ENCODE measurements at regions not wholly inside any gene's neighbourhood (a gene's known extent, or its start where the extent isn't known, plus 50 kb on each side); places are given as distances from the start of the nearest gene placed in this dataset.
"Not testable (repeated sequence)": the region's sequence is repeated elsewhere in the genome, so short reads cannot be mapped to it uniquely, and the experiment has no call there.

- Histone ChIP-seq H3K27ac (ENCODE audit: poor library complexity, severe bottlenecking) (no peak overlapping the region), H3K4me1 (ENCODE audit: insufficient read depth, poor library complexity, severe bottlenecking) (peaks cover 10% of the 10 kb centered on the region), H3K9me3 (ENCODE audit: severe bottlenecking) (no peaks in the 10 kb centered on the region), H3K4me3 (ENCODE audit: severe bottlenecking) (no peak overlapping the region), H3K36me3 (ENCODE audit: low read depth) (no peaks in the 10 kb centered on the region), H3K27me3 (ENCODE audit: insufficient read depth, poor library complexity, severe bottlenecking) (no peaks in the 10 kb centered on the region)
- ATAC-seq (ENCODE audit: low read depth): no peak
- no peak for TF ChIP-seq CTCF (IDR thresholded peaks at IDR 0.05; ENCODE audit: poor library complexity, severe bottlenecking)
- DNase-seq (ENCODE audit: low spot score): no peak
Observed at GRCh38 chr6:90361174-90361573, 64.5 kb upstream of the BACH2 start.

GRCh38 chr6:90358036-90358770 lies 61.6 kb upstream of the BACH2 start:
- peak overlapping the region; percentile 25 for H3K27ac ChIP-seq (ENCODE audit: poor library complexity, severe bottlenecking)
- not testable (repeated sequence) for H3K27me3 ChIP-seq (ENCODE audit: insufficient read depth, poor library complexity, severe bottlenecking); H3K4me1 ChIP-seq (ENCODE audit: insufficient read depth, poor library complexity, severe bottlenecking); H3K36me3 ChIP-seq (ENCODE audit: low read depth); H3K4me3 ChIP-seq (ENCODE audit: severe bottlenecking); H3K9me3 ChIP-seq (ENCODE audit: severe bottlenecking); DNase-seq (ENCODE audit: low spot score)
- peak; percentile 79 for ATAC-seq (ENCODE audit: low read depth)

- Histone ChIP-seq H3K27me3 (ENCODE audit: insufficient read depth, poor library complexity, severe bottlenecking) (no peaks in the 10 kb centered on the region), H3K9me3 (ENCODE audit: severe bottlenecking) (no peaks in the 10 kb centered on the region), H3K36me3 (ENCODE audit: low read depth) (no peaks in the 10 kb centered on the region), H3K4me3 (ENCODE audit: severe bottlenecking) (no peak overlapping the region), H3K4me1 (ENCODE audit: insufficient read depth, poor library complexity, severe bottlenecking) (peaks cover 10% of the 10 kb centered on the region), H3K27ac (ENCODE audit: poor library complexity, severe bottlenecking) (no peak overlapping the region)
- DNase-seq (ENCODE audit: low spot score) (no peak), ATAC-seq (ENCODE audit: low read depth) (no peak)
- no peak for TF ChIP-seq CTCF (IDR thresholded peaks at IDR 0.05; ENCODE audit: poor library complexity, severe bottlenecking)
Observed at GRCh38 chr6:90356012-90356421, 59.4 kb upstream of the BACH2 start.

GRCh38 chr6:90354961-90355360 lies 58.3 kb upstream of the BACH2 start:
- no peaks in the 10 kb centered on the region for H3K36me3 ChIP-seq (ENCODE audit: low read depth)
- DNase-seq (ENCODE audit: low spot score) (no peak), ATAC-seq (ENCODE audit: low read depth) (no peak)
- no peaks in the 10 kb centered on the region for H3K9me3 ChIP-seq (ENCODE audit: severe bottlenecking)
- no peaks in the 10 kb centered on the region for H3K27me3 ChIP-seq (ENCODE audit: insufficient read depth, poor library complexity, severe bottlenecking)
- no peak overlapping the region for H3K4me3 ChIP-seq (ENCODE audit: severe bottlenecking)
- no peak overlapping the region for H3K27ac ChIP-seq (ENCODE audit: poor library complexity, severe bottlenecking)
- no peak for TF ChIP-seq CTCF (IDR thresholded peaks at IDR 0.05; ENCODE audit: poor library complexity, severe bottlenecking)
- peaks cover 10% of the 10 kb centered on the region for H3K4me1 ChIP-seq (ENCODE audit: insufficient read depth, poor library complexity, severe bottlenecking)

- no peak overlapping the region for H3K27ac ChIP-seq (ENCODE audit: poor library complexity, severe bottlenecking)
- DNase-seq (ENCODE audit: low spot score) (no peak), ATAC-seq (ENCODE audit: low read depth) (0 out of 3 replicates have a peak, but pooled peaks have one; percentile 31)
- H3K36me3 ChIP-seq (ENCODE audit: low read depth): no peaks in the 10 kb centered on the region
- TF ChIP-seq CTCF (IDR thresholded peaks at IDR 0.05; ENCODE audit: poor library complexity, severe bottlenecking): no peak
- H3K4me1 ChIP-seq (ENCODE audit: insufficient read depth, poor library complexity, severe bottlenecking): no peaks in the 10 kb centered on the region
- no peaks in the 10 kb centered on the region for H3K9me3 ChIP-seq (ENCODE audit: severe bottlenecking)
- H3K4me3 ChIP-seq (ENCODE audit: severe bottlenecking): no peak overlapping the region
- no peaks in the 10 kb centered on the region for H3K27me3 ChIP-seq (ENCODE audit: insufficient read depth, poor library complexity, severe bottlenecking)
Observed at GRCh38 chr6:90351696-90352095, 55.1 kb upstream of the BACH2 start.
